ENCODE measurements at regions not wholly inside any gene's neighbourhood (a gene's known extent, or its start where the extent isn't known, plus 50 kb on each side); places are given as distances from the start of the nearest gene placed in this dataset.
"Not testable (repeated sequence)": the region's sequence is repeated elsewhere in the genome, so short reads cannot be mapped to it uniquely, and the experiment has no call there.

DNA sequence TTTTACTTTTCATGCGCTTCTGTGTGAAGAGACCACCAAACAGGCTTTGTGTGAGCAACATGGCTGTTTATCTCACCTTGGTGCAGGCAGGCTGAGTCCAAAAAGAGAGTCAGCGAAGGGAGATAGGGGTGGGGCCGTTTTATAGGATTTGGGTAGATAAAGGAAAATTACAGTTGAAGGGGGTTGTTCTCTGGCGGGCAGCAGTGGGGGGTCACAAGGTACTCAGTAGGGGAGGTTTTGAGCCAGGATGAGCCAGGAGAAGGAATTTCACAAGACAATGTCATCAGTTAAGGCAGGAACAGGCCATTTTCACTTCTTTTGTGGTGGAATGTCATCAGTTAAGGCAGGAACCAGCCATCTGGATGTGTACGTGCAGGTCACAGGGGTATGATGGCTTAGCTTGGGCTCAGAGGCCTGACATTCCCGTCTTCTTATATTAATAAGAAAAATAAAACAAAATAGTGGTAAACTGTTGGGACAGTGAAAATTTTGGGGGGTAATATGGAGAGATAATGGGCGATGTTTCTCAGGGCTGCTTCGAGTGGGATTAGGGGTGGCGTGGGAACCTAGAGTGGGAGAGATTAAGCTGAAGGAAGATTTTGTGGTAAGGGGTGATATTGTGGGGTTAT lies 670.0 kb downstream of the SUCLG1 start:
- H3K4me1 ChIP-seq (ENCODE audit: control insufficient read depth, extremely low read depth, insufficient read depth, low read length); H2AFZ ChIP-seq (ENCODE audit: control insufficient read depth, low read length); H3K9me1 ChIP-seq (ENCODE audit: control insufficient read depth, extremely low read depth, insufficient read depth, low read length); H3K27ac ChIP-seq (ENCODE audit: control insufficient read depth, insufficient read depth, low read length); H3K36me3 ChIP-seq (ENCODE audit: control insufficient read depth in 2 of 2, extremely low read depth in 1 of 2, insufficient read depth in 2 of 2, low read length in 2 of 2); dilution Hi-C loops (cut with MboI; ENCODE audit: extremely low pct_ligation_motif_present, low sequenced_read_pairs); FAIRE-seq; H4K20me1 ChIP-seq (ENCODE audit: control insufficient read depth, extremely low read depth, insufficient read depth, low read length); DNase-seq (ENCODE audit: low read depth, low spot score); H3K79me2 ChIP-seq (ENCODE audit: control insufficient read depth, insufficient read depth, low read length); H3K9me3 ChIP-seq (ENCODE audit: control insufficient read depth, low read depth, low read length); H3K9ac ChIP-seq (ENCODE audit: control insufficient read depth, extremely low read depth, insufficient read depth, low read length); H3K4me3 ChIP-seq (ENCODE audit: control insufficient read depth in 2 of 3, extremely low read depth in 1 of 3, insufficient read depth in 2 of 3, low read depth in 1 of 3, low read length in 3 of 3); H3K4me2 ChIP-seq (ENCODE audit: control insufficient read depth, extremely low read depth, insufficient read depth, low read depth, low read length); H3K27me3 ChIP-seq (ENCODE audit: control insufficient read depth, extremely low read depth, insufficient read depth, low read length): not testable (repeated sequence)

DNA sequence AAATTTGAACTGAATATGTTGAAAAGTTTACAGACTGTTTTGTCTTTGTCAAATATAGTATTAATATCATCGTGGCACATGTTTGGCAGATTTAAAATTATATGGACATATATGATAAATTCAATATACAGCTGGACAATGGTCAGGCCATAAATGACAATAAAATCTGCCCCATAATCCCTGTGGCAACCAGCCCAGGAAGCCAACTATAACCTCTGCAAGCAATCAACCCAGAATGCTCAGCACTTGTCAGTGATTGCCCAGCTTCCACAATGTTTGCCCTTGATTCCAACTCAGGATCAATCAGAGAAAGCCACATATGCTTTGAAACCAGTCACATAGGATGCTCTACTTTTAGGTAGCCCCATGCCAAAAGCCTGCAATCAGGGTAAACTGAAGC lies 671.9 kb downstream of the SUCLG1 start:
- TF ChIP-seq, protein P1, sequence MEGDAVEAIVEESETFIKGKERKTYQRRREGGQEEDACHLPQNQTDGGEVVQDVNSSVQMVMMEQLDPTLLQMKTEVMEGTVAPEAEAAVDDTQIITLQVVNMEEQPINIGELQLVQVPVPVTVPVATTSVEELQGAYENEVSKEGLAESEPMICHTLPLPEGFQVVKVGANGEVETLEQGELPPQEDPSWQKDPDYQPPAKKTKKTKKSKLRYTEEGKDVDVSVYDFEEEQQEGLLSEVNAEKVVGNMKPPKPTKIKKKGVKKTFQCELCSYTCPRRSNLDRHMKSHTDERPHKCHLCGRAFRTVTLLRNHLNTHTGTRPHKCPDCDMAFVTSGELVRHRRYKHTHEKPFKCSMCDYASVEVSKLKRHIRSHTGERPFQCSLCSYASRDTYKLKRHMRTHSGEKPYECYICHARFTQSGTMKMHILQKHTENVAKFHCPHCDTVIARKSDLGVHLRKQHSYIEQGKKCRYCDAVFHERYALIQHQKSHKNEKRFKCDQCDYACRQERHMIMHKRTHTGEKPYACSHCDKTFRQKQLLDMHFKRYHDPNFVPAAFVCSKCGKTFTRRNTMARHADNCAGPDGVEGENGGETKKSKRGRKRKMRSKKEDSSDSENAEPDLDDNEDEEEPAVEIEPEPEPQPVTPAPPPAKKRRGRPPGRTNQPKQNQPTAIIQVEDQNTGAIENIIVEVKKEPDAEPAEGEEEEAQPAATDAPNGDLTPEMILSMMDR (optimal IDR thresholded peaks at IDR 0.05 in 1 of 3, IDR thresholded peaks at IDR 0.05 in 1 of 3, conservative IDR thresholded peaks at IDR 0.05 in 1 of 3; ENCODE audit: extremely low read depth in 1 of 3, insufficient read depth in 2 of 3, low read length in 3 of 3): no peak
- TF ChIP-seq EZH2 (IDR thresholded peaks at IDR 0.05; ENCODE audit: low read length): no peak
- Histone ChIP-seq H3K27ac (ENCODE audit: control insufficient read depth, insufficient read depth, low read length) (no peak overlapping the region), H3K4me3 (ENCODE audit: control insufficient read depth in 2 of 3, extremely low read depth in 1 of 3, insufficient read depth in 2 of 3, low read depth in 1 of 3, low read length in 3 of 3) (no peak overlapping the region), H3K4me1 (ENCODE audit: control insufficient read depth, extremely low read depth, insufficient read depth, low read length) (no peaks in the 10 kb centered on the region), H3K9me3 (ENCODE audit: control insufficient read depth, low read depth, low read length) (no peaks in the 10 kb centered on the region), H3K9ac (ENCODE audit: control insufficient read depth, extremely low read depth, insufficient read depth, low read length) (no peak overlapping the region), H2AFZ (ENCODE audit: control insufficient read depth, low read length) (no peak overlapping the region), H4K20me1 (ENCODE audit: control insufficient read depth, extremely low read depth, insufficient read depth, low read length) (no peaks in the 10 kb centered on the region), H3K79me2 (ENCODE audit: control insufficient read depth, insufficient read depth, low read length) (no peaks in the 10 kb centered on the region), H3K27me3 (ENCODE audit: control insufficient read depth, extremely low read depth, insufficient read depth, low read length) (no peaks in the 10 kb centered on the region), H3K36me3 (ENCODE audit: control insufficient read depth in 2 of 2, extremely low read depth in 1 of 2, insufficient read depth in 2 of 2, low read length in 2 of 2) (no peaks in the 10 kb centered on the region), H3K9me1 (ENCODE audit: control insufficient read depth, extremely low read depth, insufficient read depth, low read length) (no peaks in the 10 kb centered on the region), H3K4me2 (ENCODE audit: control insufficient read depth, extremely low read depth, insufficient read depth, low read depth, low read length) (no peak overlapping the region)
- DNase-seq (ENCODE audit: low read depth, low spot score): no peak
- dilution Hi-C loops (cut with MboI; ENCODE audit: extremely low pct_ligation_motif_present, low sequenced_read_pairs): no loop called here
- no peak for FAIRE-seq

- Histone ChIP-seq H3K9me1 (ENCODE audit: control insufficient read depth, extremely low read depth, insufficient read depth, low read length) (no peaks in the 10 kb centered on the region), H3K9ac (ENCODE audit: control insufficient read depth, extremely low read depth, insufficient read depth, low read length) (no peak overlapping the region), H3K36me3 (ENCODE audit: control insufficient read depth in 2 of 2, extremely low read depth in 1 of 2, insufficient read depth in 2 of 2, low read length in 2 of 2) (no peaks in the 10 kb centered on the region), H4K20me1 (ENCODE audit: control insufficient read depth, extremely low read depth, insufficient read depth, low read length) (no peaks in the 10 kb centered on the region), H3K4me2 (ENCODE audit: control insufficient read depth, extremely low read depth, insufficient read depth, low read depth, low read length) (no peak overlapping the region), H3K27me3 (ENCODE audit: control insufficient read depth, extremely low read depth, insufficient read depth, low read length) (no peaks in the 10 kb centered on the region), H2AFZ (ENCODE audit: control insufficient read depth, low read length) (no peak overlapping the region), H3K4me3 (ENCODE audit: control insufficient read depth in 2 of 3, extremely low read depth in 1 of 3, insufficient read depth in 2 of 3, low read depth in 1 of 3, low read length in 3 of 3) (no peak overlapping the region), H3K4me1 (ENCODE audit: control insufficient read depth, extremely low read depth, insufficient read depth, low read length) (no peaks in the 10 kb centered on the region), H3K27ac (ENCODE audit: control insufficient read depth, insufficient read depth, low read length) (no peak overlapping the region), H3K9me3 (ENCODE audit: control insufficient read depth, low read depth, low read length) (no peaks in the 10 kb centered on the region), H3K79me2 (ENCODE audit: control insufficient read depth, insufficient read depth, low read length) (no peaks in the 10 kb centered on the region)
- no peak for DNase-seq (ENCODE audit: low read depth, low spot score)
- TF ChIP-seq, protein P1 (optimal IDR thresholded peaks at IDR 0.05 in 1 of 3, IDR thresholded peaks at IDR 0.05 in 1 of 3, conservative IDR thresholded peaks at IDR 0.05 in 1 of 3; ENCODE audit: extremely low read depth in 1 of 3, insufficient read depth in 2 of 3, low read length in 3 of 3): no peak
- no peak for TF ChIP-seq EZH2 (IDR thresholded peaks at IDR 0.05; ENCODE audit: low read length)
- dilution Hi-C loops (cut with MboI; ENCODE audit: extremely low pct_ligation_motif_present, low sequenced_read_pairs): no loop called here
- no peak for FAIRE-seq
Measured at GRCh38 chr2:83786140-83786539, 672.9 kb downstream of the SUCLG1 start.
